ENCODE measurements at regions not wholly inside any gene's neighbourhood (a gene's known extent, or its start where the extent isn't known, plus 50 kb on each side); places are given as distances from the start of the nearest gene placed in this dataset.

GRCh38 chr10:94043431-94043990 is 49.8 kb downstream of the PLCE1 start:
- no peak for DNase-seq (ENCODE audit: low read depth)
- H3K4me3 ChIP-seq (ENCODE audit: control insufficient read depth, low read depth, low read length) = no peak overlapping the region
- no peak for TF ChIP-seq CTCF (IDR thresholded peaks at IDR 0.05; ENCODE audit: control insufficient read depth, insufficient read depth, low read depth, low read length, missing control alignments)

- no peak overlapping the region for H3K4me3 ChIP-seq (ENCODE audit: control insufficient read depth, low read depth, low read length)
- DNase-seq (ENCODE audit: low read depth) = no peak
- no peak for TF ChIP-seq CTCF (IDR thresholded peaks at IDR 0.05; ENCODE audit: control insufficient read depth, insufficient read depth, low read depth, low read length, missing control alignments)
Measured at GRCh38 chr10:94046098-94046497, 52.4 kb downstream of the PLCE1 start.

- DNase-seq (ENCODE audit: low read depth) = no peak
- H3K4me3 ChIP-seq (ENCODE audit: control insufficient read depth, low read depth, low read length) = no peak overlapping the region
- no peak for TF ChIP-seq CTCF (IDR thresholded peaks at IDR 0.05; ENCODE audit: control insufficient read depth, insufficient read depth, low read depth, low read length, missing control alignments)
Measured at GRCh38 chr10:94047293-94047692, 53.6 kb downstream of the PLCE1 start.

- no peak for DNase-seq (ENCODE audit: low read depth)
- no peak overlapping the region for H3K4me3 ChIP-seq (ENCODE audit: control insufficient read depth, low read depth, low read length)
- no peak for TF ChIP-seq CTCF (IDR thresholded peaks at IDR 0.05; ENCODE audit: control insufficient read depth, insufficient read depth, low read depth, low read length, missing control alignments)
Measured at GRCh38 chr10:94049911-94050310, 56.2 kb downstream of the PLCE1 start.

GRCh38 chr10:94052281-94052680 is 58.5 kb downstream of the PLCE1 start:
- DNase-seq (ENCODE audit: low read depth) = no peak
- H3K4me3 ChIP-seq (ENCODE audit: control insufficient read depth, low read depth, low read length) = no peak overlapping the region
- TF ChIP-seq CTCF (IDR thresholded peaks at IDR 0.05; ENCODE audit: control insufficient read depth, insufficient read depth, low read depth, low read length, missing control alignments) = no peak

- DNase-seq (ENCODE audit: low read depth) = peak; percentile 67
- peak; percentile 10 for TF ChIP-seq CTCF (IDR thresholded peaks at IDR 0.05; ENCODE audit: control insufficient read depth, insufficient read depth, low read depth, low read length, missing control alignments)
- no peak overlapping the region for H3K4me3 ChIP-seq (ENCODE audit: control insufficient read depth, low read depth, low read length)
Measured at GRCh38 chr10:94052866-94053791, 59.4 kb downstream of the PLCE1 start.
